ENCODE measurements at regions not wholly inside any gene's neighbourhood (a gene's known extent, or its start where the extent isn't known, plus 50 kb on each side); places are given as distances from the start of the nearest gene placed in this dataset.
A peak's percentile ranks its signal among the peaks of the same experiment; 100 is the strongest.

- Histone ChIP-seq H3K27ac (no peak overlapping the region), H3K27me3 (no peaks in the 10 kb centered on the region), H3K36me3 (no peaks in the 10 kb centered on the region), H3K4me1 (no peaks in the 10 kb centered on the region), H3K4me3 (no peak overlapping the region), H3K9me3 (no peaks in the 10 kb centered on the region)
- DNase-seq (ENCODE audit: low spot score in 2 of 2) = no peak
- TF ChIP-seq CTCF (IDR thresholded peaks at IDR 0.05) = peak in 1 of 3 donors; percentile 19
- no peak for TF ChIP-seq POLR2A (IDR thresholded peaks at IDR 0.05)
- intact Hi-C loops (cut with DNase I; ENCODE audit: low total_unique reads) = no loop called here
Measured at GRCh38 chr12:67025543-67026114, 243.5 kb upstream of the CAND1 start.

DNA sequence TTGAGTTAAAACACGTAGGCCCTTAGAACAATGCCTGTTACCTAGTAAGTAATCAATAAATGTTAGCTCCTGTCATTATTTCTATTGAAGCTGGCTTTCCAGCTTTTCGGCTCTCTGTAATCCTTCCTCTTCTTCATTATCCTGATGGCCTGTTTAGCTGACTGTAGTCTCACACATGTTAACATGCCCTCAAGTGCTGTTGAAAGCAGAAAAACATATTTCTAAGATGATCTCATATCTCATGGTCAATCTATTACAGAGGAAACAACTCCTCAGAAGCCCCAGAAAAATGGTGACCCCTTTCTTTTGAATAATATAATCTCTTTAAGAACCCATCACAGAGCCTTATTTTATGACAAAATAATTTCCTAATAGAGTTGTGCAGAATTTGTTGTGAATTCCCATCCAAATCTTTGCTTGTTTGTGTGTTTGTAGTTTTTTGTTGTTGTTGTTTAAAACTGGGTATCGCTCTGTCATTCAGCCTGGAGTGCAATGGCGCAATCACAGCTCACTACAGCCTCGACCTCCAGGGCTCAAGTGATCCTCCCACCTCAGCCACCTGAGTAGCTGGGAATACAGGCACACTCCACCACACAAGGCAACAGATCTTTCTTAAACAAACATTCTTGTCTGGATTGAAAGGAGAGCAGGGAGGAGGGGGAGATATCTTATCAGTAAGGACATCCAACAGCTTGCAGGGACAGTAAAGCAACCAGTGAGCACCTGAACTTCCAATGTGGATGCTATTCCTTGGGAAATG lies 242.5 kb upstream of the CAND1 start:
- Histone ChIP-seq H3K27me3 (no peaks in the 10 kb centered on the region), H3K36me3 (no peaks in the 10 kb centered on the region), H3K9me3 (no peaks in the 10 kb centered on the region), H3K4me3 (no peak overlapping the region), H3K4me1 (no peaks in the 10 kb centered on the region), H3K27ac (no peak overlapping the region)
- DNase-seq (ENCODE audit: low spot score in 2 of 2) = no peak
- TF ChIP-seq CTCF (IDR thresholded peaks at IDR 0.05) (no peak), POLR2AphosphoS5 (IDR thresholded peaks at IDR 0.05) (no peak), POLR2A (IDR thresholded peaks at IDR 0.05) (no peak)
- intact Hi-C loops (cut with DNase I; ENCODE audit: low total_unique reads) = no loop called here

DNA sequence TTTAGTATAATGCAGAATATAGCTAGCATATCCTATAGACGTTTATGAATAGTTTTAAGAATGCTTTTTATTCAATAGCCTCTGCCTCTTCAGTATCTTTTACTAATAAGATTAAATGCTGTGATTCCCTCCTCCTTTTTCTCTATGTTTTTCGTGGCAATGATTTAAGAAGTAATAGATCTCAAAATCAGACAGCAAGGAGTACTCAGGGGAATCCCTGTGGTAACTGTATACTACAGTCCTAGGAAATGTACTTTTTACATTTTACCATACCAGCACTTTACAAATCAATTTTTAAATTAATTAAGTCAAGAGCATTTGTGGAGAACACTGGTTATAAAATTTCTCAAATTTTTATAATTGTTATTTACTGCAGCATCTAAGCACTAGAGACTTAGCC lies 240.6 kb upstream of the CAND1 start:
- Histone ChIP-seq H3K4me3 (no peak overlapping the region), H3K9me3 (no peaks in the 10 kb centered on the region), H3K4me1 (no peaks in the 10 kb centered on the region), H3K36me3 (no peaks in the 10 kb centered on the region), H3K27me3 (no peaks in the 10 kb centered on the region), H3K27ac (no peak overlapping the region)
- intact Hi-C loops (cut with DNase I; ENCODE audit: low total_unique reads) = no loop called here
- no peak for DNase-seq (ENCODE audit: low spot score in 2 of 2)
- no peak for TF ChIP-seq POLR2AphosphoS5 (IDR thresholded peaks at IDR 0.05)
- TF ChIP-seq CTCF (IDR thresholded peaks at IDR 0.05) = no peak
- no peak for TF ChIP-seq POLR2A (IDR thresholded peaks at IDR 0.05)

- Histone ChIP-seq H3K4me1 (no peaks in the 10 kb centered on the region), H3K36me3 (no peaks in the 10 kb centered on the region), H3K9me3 (no peaks in the 10 kb centered on the region), H3K27me3 (no peaks in the 10 kb centered on the region), H3K27ac (no peak overlapping the region), H3K4me3 (no peak overlapping the region)
- TF ChIP-seq CTCF (IDR thresholded peaks at IDR 0.05) (no peak), POLR2A (IDR thresholded peaks at IDR 0.05) (no peak), POLR2AphosphoS5 (IDR thresholded peaks at IDR 0.05) (no peak)
- DNase-seq (ENCODE audit: low spot score in 2 of 2) = no peak
- intact Hi-C loops (cut with DNase I; ENCODE audit: low total_unique reads) = no loop called here
Measured at GRCh38 chr12:67034110-67034879, 234.9 kb upstream of the CAND1 start.

GRCh38 chr12:67035121-67035520 lies 234.0 kb upstream of the CAND1 start:
- no peaks in the 10 kb centered on the region for H3K9me3 ChIP-seq
- TF ChIP-seq POLR2A (IDR thresholded peaks at IDR 0.05) = no peak
- TF ChIP-seq CTCF (IDR thresholded peaks at IDR 0.05) = no peak
- no peak for TF ChIP-seq POLR2AphosphoS5 (IDR thresholded peaks at IDR 0.05)
- H3K4me3 ChIP-seq = no peak overlapping the region
- no peaks in the 10 kb centered on the region for H3K36me3 ChIP-seq
- no peak for DNase-seq (ENCODE audit: low spot score in 2 of 2)
- H3K27ac ChIP-seq = no peak overlapping the region
- intact Hi-C loops (cut with DNase I; ENCODE audit: low total_unique reads) = no loop called here
- H3K27me3 ChIP-seq = no peaks in the 10 kb centered on the region
- H3K4me1 ChIP-seq = no peaks in the 10 kb centered on the region

Data from breast epithelium (tissue), 4 donors.